ENCODE measurements at regions not wholly inside any gene's neighbourhood (a gene's known extent, or its start where the extent isn't known, plus 50 kb on each side); places are given as distances from the start of the nearest gene placed in this dataset.

DNA sequence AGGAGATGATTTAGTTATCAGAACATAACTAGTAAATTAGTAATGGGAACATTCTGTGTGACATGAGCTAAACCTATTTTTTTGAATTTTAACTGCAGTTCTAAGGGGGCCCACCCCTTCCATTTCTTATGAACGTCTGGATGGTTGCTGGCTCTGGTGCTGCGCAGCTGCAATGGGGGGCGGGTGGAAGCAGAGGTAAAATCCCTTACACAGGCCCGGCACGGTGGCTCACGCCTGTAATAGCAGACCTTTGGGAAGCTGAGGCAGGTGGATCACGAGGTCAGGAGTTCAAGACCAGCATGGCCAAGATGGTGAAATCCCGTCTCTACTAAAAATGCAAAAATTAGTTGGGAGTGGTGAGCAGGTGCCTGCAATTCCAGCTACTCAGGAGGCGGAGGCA, 151.5 kb downstream of the GALR1 start:
- H3K9ac ChIP-seq (ENCODE audit: low read depth, low read length, poor library complexity), result no peak overlapping the region
- WGBS, 2 donors (ENCODE audit: extremely low coverage in 2 of 2, insufficient read length in 2 of 2, insufficient replicate concordance in 1 of 2), result no CpG with 5 or more reads among the region's 9 CpGs
- no peaks in the 10 kb centered on the region for H3K36me3 ChIP-seq (replicated peaks in 1 of 2; ENCODE audit: control insufficient read depth in 2 of 2, insufficient read depth in 2 of 2, low read length in 2 of 2)
- no peak overlapping the region for H2BK5ac ChIP-seq (ENCODE audit: low read length)
- H3K4me1 ChIP-seq (ENCODE audit: control insufficient read depth in 2 of 2, insufficient read depth in 1 of 2, low read depth in 1 of 2, low read length in 2 of 2), result no peaks in the 10 kb centered on the region
- DNase-seq (ENCODE audit: low spot score), result no peak
- H3K9me3 ChIP-seq (replicated peaks in 1 of 2; ENCODE audit: control insufficient read depth in 2 of 2, insufficient read depth in 1 of 2, low read depth in 1 of 2, low read length in 2 of 2), result no peaks in the 10 kb centered on the region
- no peak overlapping the region for H3K14ac ChIP-seq (ENCODE audit: low read length)
- no peak overlapping the region for H3K27ac ChIP-seq (replicated peaks; ENCODE audit: low read length)
- no peak overlapping the region for H3K4me2 ChIP-seq (ENCODE audit: insufficient read depth, low read length, poor library complexity, severe bottlenecking)
- H3K4ac ChIP-seq (ENCODE audit: low read length), result no peak overlapping the region
- H3K18ac ChIP-seq (ENCODE audit: low read length), result no peak overlapping the region
- H3K23ac ChIP-seq (ENCODE audit: low read depth, low read length, poor library complexity), result no peak overlapping the region
- H2BK15ac ChIP-seq (ENCODE audit: low read length), result no peak overlapping the region
- H4K91ac ChIP-seq (ENCODE audit: low read depth, low read length, poor library complexity), result no peak overlapping the region
- H2BK120ac ChIP-seq (ENCODE audit: low read depth, low read length), result no peak overlapping the region
- H4K8ac ChIP-seq (ENCODE audit: low read depth, low read length), result no peak overlapping the region
- H2AFZ ChIP-seq (ENCODE audit: low read length), result no peak overlapping the region
- no peaks in the 10 kb centered on the region for H3K79me1 ChIP-seq (ENCODE audit: low read depth, low read length)
- no peak overlapping the region for H2AK5ac ChIP-seq (ENCODE audit: low read depth, low read length)
- H3K4me3 ChIP-seq (ENCODE audit: low read length in 2 of 2), result no peak overlapping the region
- no peaks in the 10 kb centered on the region for H3K27me3 ChIP-seq (ENCODE audit: control insufficient read depth in 3 of 3, insufficient read depth in 3 of 3, low read depth in 1 of 3, low read length in 3 of 3)
- no peak overlapping the region for H2BK12ac ChIP-seq (ENCODE audit: low read length)

DNA sequence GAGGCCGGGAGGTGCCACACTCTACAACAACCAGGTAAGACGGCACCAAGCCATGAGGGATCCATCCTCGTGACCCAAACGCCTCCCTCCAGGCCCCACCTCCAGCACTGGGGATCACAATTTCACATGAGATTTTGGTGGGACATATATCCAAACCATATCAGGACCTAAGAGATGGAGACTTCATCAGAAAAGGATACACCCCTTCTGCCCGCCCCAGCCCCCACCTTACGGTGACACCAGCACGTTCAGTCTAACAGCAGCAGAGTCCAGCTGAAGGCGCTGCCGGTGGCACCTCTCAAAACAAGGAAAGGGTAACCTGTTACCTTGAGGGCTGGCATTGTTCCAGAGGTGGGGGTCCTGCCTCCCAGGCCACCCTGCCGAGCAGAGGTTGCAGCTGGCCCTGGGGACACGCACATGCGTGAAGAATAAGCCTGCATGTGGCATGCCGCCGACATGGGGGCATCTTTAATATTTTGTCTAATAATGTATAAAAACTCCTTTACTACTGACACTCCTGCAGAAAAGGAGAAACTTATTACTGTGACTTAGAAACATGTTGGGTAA, 154.4 kb downstream of the GALR1 start:
- Histone ChIP-seq H4K91ac (ENCODE audit: low read depth, low read length, poor library complexity) (no peak overlapping the region), H3K4me1 (ENCODE audit: control insufficient read depth in 2 of 2, insufficient read depth in 1 of 2, low read depth in 1 of 2, low read length in 2 of 2) (no peaks in the 10 kb centered on the region), H2BK12ac (ENCODE audit: low read length) (no peak overlapping the region), H2BK120ac (ENCODE audit: low read depth, low read length) (no peak overlapping the region), H3K9ac (ENCODE audit: low read depth, low read length, poor library complexity) (no peak overlapping the region), H3K36me3 (replicated peaks in 1 of 2; ENCODE audit: control insufficient read depth in 2 of 2, insufficient read depth in 2 of 2, low read length in 2 of 2) (no peaks in the 10 kb centered on the region), H2AK5ac (ENCODE audit: low read depth, low read length) (no peak overlapping the region), H3K27me3 (ENCODE audit: control insufficient read depth in 3 of 3, insufficient read depth in 3 of 3, low read depth in 1 of 3, low read length in 3 of 3) (no peaks in the 10 kb centered on the region), H2AFZ (ENCODE audit: low read length) (no peak overlapping the region), H3K4me3 (ENCODE audit: low read length in 2 of 2) (no peak overlapping the region), H3K4ac (ENCODE audit: low read length) (no peak overlapping the region), H3K18ac (ENCODE audit: low read length) (peak overlapping the region; percentile 67), H2BK5ac (ENCODE audit: low read length) (no peak overlapping the region), H3K9me3 (replicated peaks in 1 of 2; ENCODE audit: control insufficient read depth in 2 of 2, insufficient read depth in 1 of 2, low read depth in 1 of 2, low read length in 2 of 2) (no peaks in the 10 kb centered on the region), H3K23ac (ENCODE audit: low read depth, low read length, poor library complexity) (no peak overlapping the region), H3K27ac (replicated peaks; ENCODE audit: low read length) (no peak overlapping the region), H3K14ac (ENCODE audit: low read length) (no peak overlapping the region), H2BK15ac (ENCODE audit: low read length) (no peak overlapping the region), H4K8ac (ENCODE audit: low read depth, low read length) (no peak overlapping the region), H3K79me1 (ENCODE audit: low read depth, low read length) (no peaks in the 10 kb centered on the region), H3K4me2 (ENCODE audit: insufficient read depth, low read length, poor library complexity, severe bottlenecking) (no peak overlapping the region)
- no CpG with 5 or more reads among the region's 14 CpGs for WGBS, 2 donors (ENCODE audit: extremely low coverage in 2 of 2, insufficient read length in 2 of 2, insufficient replicate concordance in 1 of 2)
- no peak for DNase-seq (ENCODE audit: low spot score)

DNA sequence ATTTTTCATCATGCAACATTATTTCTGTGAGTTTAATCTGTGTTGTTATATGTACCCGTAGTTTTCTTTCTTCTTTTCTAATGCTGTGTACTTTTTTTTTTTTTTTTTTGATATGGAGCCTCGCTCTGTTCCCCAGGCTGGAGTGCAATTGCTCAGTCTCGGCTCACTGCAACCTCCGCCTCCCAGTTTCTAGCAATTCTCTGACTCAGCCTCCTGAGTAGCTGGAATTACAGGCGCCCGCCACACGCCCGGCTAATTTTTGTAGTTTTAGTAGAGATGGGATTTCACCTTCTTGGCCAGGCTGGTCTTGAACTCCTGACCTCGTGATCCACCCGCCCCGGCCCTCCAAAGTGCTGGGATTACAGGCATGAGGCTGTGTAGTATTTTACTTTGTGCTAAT, 155.4 kb downstream of the GALR1 start:
- Histone ChIP-seq H3K4me1 (ENCODE audit: control insufficient read depth in 2 of 2, insufficient read depth in 1 of 2, low read depth in 1 of 2, low read length in 2 of 2) (no peaks in the 10 kb centered on the region), H3K23ac (ENCODE audit: low read depth, low read length, poor library complexity) (no peak overlapping the region), H3K4me2 (ENCODE audit: insufficient read depth, low read length, poor library complexity, severe bottlenecking) (no peak overlapping the region), H2AFZ (ENCODE audit: low read length) (no peak overlapping the region), H2BK12ac (ENCODE audit: low read length) (no peak overlapping the region), H4K8ac (ENCODE audit: low read depth, low read length) (no peak overlapping the region), H3K9ac (ENCODE audit: low read depth, low read length, poor library complexity) (no peak overlapping the region), H3K4me3 (ENCODE audit: low read length in 2 of 2) (no peak overlapping the region), H2BK120ac (ENCODE audit: low read depth, low read length) (no peak overlapping the region), H3K79me1 (ENCODE audit: low read depth, low read length) (no peaks in the 10 kb centered on the region), H3K18ac (ENCODE audit: low read length) (no peak overlapping the region), H4K91ac (ENCODE audit: low read depth, low read length, poor library complexity) (no peak overlapping the region), H2AK5ac (ENCODE audit: low read depth, low read length) (no peak overlapping the region), H3K36me3 (replicated peaks in 1 of 2; ENCODE audit: control insufficient read depth in 2 of 2, insufficient read depth in 2 of 2, low read length in 2 of 2) (no peaks in the 10 kb centered on the region), H2BK15ac (ENCODE audit: low read length) (no peak overlapping the region), H2BK5ac (ENCODE audit: low read length) (no peak overlapping the region), H3K27ac (replicated peaks; ENCODE audit: low read length) (no peak overlapping the region), H3K27me3 (ENCODE audit: control insufficient read depth in 3 of 3, insufficient read depth in 3 of 3, low read depth in 1 of 3, low read length in 3 of 3) (no peaks in the 10 kb centered on the region), H3K9me3 (replicated peaks in 1 of 2; ENCODE audit: control insufficient read depth in 2 of 2, insufficient read depth in 1 of 2, low read depth in 1 of 2, low read length in 2 of 2) (no peaks in the 10 kb centered on the region), H3K4ac (ENCODE audit: low read length) (no peak overlapping the region), H3K14ac (ENCODE audit: low read length) (no peak overlapping the region)
- no CpG with 5 or more reads among the region's 11 CpGs for WGBS, 2 donors (ENCODE audit: extremely low coverage in 2 of 2, insufficient read length in 2 of 2, insufficient replicate concordance in 1 of 2)
- DNase-seq (ENCODE audit: low spot score), result no peak

DNA sequence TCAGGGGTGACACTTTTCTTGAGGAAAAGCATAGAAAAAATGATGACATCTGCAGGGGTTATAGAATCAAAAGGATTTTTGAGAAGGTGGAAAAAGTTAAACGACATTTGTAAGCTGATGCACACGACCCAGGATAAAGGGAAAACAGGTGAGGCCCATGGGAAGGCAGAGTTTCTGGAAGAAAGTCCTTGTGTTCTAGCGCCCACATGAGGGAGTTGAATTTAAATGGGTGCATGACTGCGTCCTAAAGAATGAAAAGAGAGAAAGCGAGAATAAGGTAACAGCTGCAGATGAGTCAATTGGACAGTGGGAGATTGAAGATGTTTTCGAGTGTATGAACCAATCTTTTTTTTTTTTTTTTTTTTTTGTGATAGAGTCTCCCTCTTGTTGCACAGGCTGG, 158.1 kb downstream of the GALR1 start:
- H2BK5ac ChIP-seq (ENCODE audit: low read length), result no peak overlapping the region
- H3K14ac ChIP-seq (ENCODE audit: low read length), result no peak overlapping the region
- H2BK12ac ChIP-seq (ENCODE audit: low read length), result no peak overlapping the region
- WGBS, 2 donors (ENCODE audit: extremely low coverage in 2 of 2, insufficient read length in 2 of 2, insufficient replicate concordance in 1 of 2), result 100% methylated on average over 2 of the region's 6 CpGs; no CpG with 5 or more reads in 1 of the 2 donors
- no peak overlapping the region for H3K18ac ChIP-seq (ENCODE audit: low read length)
- no peak overlapping the region for H3K23ac ChIP-seq (ENCODE audit: low read depth, low read length, poor library complexity)
- no peak overlapping the region for H3K4me2 ChIP-seq (ENCODE audit: insufficient read depth, low read length, poor library complexity, severe bottlenecking)
- no peaks in the 10 kb centered on the region for H3K4me1 ChIP-seq (ENCODE audit: control insufficient read depth in 2 of 2, insufficient read depth in 1 of 2, low read depth in 1 of 2, low read length in 2 of 2)
- H3K27ac ChIP-seq (replicated peaks; ENCODE audit: low read length), result no peak overlapping the region
- no peak overlapping the region for H3K4me3 ChIP-seq (ENCODE audit: low read length in 2 of 2)
- no peak overlapping the region for H2BK120ac ChIP-seq (ENCODE audit: low read depth, low read length)
- no peaks in the 10 kb centered on the region for H3K79me1 ChIP-seq (ENCODE audit: low read depth, low read length)
- H3K4ac ChIP-seq (ENCODE audit: low read length), result no peak overlapping the region
- H4K8ac ChIP-seq (ENCODE audit: low read depth, low read length), result no peak overlapping the region
- no peaks in the 10 kb centered on the region for H3K36me3 ChIP-seq (replicated peaks in 1 of 2; ENCODE audit: control insufficient read depth in 2 of 2, insufficient read depth in 2 of 2, low read length in 2 of 2)
- H3K27me3 ChIP-seq (ENCODE audit: control insufficient read depth in 3 of 3, insufficient read depth in 3 of 3, low read depth in 1 of 3, low read length in 3 of 3), result no peaks in the 10 kb centered on the region
- H4K91ac ChIP-seq (ENCODE audit: low read depth, low read length, poor library complexity), result no peak overlapping the region
- no peak overlapping the region for H2AK5ac ChIP-seq (ENCODE audit: low read depth, low read length)
- H2AFZ ChIP-seq (ENCODE audit: low read length), result no peak overlapping the region
- no peaks in the 10 kb centered on the region for H3K9me3 ChIP-seq (replicated peaks in 1 of 2; ENCODE audit: control insufficient read depth in 2 of 2, insufficient read depth in 1 of 2, low read depth in 1 of 2, low read length in 2 of 2)
- H2BK15ac ChIP-seq (ENCODE audit: low read length), result no peak overlapping the region
- DNase-seq (ENCODE audit: low spot score), result no peak
- no peak overlapping the region for H3K9ac ChIP-seq (ENCODE audit: low read depth, low read length, poor library complexity)

Measured in neuronal stem cell (in vitro differentiated cells).